CD4-positive, alpha-beta T cell treated with Interleukin-6 for 4 hours (primary cell): ENCODE measurements at regions not wholly inside any gene's neighbourhood (a gene's known extent, or its start where the extent isn't known, plus 50 kb on each side); places are given as distances from the start of the nearest gene placed in this dataset.

Experiments
- DNase-seq: peaks from one replicate; pipeline ENCODE4 v3.0.0-alpha.2; 2020; ENCODE audit warnings: mixed read lengths

DNA sequence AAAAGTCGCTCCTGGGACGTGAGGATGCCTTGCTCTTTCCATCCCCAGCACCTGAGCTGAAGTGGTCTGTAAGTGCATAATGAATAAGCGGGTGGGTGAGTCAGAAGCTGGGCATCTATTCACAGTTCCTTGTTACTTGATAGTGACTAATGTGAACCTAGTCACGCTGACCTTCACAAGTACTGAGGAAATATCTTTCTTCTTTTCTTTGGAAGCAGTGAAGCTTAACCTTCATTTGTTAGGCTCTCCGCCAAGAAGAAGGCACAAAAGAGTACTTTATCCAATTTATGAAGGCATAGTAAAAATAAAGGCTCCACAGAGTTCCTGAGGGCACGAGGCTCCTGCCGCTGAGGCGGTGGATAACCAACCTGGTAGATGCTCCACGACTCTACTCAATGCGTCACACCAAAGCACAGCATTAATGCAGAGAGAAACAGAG lies 475.7 kb upstream of the SLIT2 start:
- no peak for DNase-seq

DNA sequence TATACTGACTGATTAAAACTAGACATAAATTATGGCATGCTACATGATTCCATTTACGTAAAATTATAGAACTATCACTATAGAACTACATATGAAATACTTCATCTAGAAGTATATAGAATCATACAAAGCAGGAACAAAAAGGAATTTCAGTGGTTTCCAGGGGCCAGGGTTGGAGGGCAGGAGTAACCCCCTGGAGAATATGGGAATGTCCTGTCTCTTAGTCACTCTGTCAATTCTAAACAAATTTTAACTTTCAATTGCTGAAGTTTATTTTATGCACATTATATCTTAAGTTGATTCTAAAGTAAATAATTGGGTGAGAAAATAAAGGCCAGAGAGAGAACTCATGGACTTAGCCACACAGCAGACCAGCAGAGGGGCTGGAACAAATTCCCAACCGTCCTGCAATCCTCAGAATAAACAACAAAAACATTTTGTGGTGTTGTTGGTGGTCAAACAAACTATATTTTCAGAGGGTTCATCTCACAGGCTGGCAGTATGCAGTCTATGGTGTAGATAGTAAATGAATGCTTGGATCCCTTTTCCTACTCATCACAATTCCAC lies 476.9 kb upstream of the SLIT2 start:
- no peak for DNase-seq

DNA sequence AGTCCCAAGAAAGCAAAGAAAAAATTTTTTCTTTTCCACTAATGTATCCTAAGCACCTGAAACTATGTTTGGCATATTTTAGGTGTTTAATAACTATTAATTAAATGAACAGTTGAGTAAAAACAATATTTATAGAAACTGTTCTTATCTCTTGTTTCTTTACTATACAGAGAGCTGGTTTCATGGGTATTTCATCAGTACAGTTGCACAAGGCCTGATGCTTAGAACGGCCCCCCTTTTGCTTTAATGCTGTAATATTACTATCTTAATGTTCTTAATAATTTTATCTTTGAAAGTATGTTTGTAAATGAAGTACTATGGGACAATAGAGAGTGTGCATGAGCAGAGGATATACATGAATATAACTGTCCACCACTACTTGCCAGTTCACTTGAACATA lies 479.1 kb upstream of the SLIT2 start:
- no peak for DNase-seq

DNA sequence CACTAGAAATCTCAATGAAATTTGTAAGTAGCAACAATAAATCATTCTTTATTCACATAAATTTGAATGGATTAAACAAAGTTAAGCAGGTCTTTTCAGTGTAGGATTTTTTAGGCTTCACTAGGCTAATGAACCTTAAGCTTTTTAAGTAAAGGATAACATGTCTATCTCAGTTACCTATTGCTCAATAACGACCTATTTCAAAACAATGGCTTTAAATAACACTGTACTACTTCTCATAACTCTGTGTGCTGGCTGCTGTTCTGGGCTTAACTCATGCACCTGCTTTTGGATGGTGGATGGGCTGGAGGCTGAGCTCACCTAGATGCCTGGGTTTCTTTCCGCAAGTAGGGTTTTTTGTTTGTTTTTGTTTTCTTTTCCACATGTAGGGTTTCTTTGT lies 495.0 kb upstream of the SLIT2 start:
- no peak for DNase-seq

DNA sequence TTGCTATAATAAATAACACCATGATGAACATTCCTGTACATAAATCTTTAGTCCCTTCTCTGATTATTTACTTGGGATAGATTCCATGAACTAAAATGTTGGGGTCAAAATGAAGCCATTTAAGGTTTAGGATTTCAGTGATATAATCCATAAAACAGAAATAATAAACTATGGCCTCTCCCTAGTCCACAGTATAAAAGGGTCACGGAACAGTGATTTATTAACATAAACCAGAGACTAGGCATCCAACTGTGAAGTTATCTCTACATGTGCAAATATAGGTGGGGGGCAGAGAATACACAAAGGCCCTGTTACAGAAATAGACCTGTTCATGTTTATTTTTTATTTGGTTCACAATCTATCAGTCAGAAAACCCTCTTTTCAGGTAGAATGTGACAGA lies 499.1 kb upstream of the SLIT2 start:
- no peak for DNase-seq

DNA sequence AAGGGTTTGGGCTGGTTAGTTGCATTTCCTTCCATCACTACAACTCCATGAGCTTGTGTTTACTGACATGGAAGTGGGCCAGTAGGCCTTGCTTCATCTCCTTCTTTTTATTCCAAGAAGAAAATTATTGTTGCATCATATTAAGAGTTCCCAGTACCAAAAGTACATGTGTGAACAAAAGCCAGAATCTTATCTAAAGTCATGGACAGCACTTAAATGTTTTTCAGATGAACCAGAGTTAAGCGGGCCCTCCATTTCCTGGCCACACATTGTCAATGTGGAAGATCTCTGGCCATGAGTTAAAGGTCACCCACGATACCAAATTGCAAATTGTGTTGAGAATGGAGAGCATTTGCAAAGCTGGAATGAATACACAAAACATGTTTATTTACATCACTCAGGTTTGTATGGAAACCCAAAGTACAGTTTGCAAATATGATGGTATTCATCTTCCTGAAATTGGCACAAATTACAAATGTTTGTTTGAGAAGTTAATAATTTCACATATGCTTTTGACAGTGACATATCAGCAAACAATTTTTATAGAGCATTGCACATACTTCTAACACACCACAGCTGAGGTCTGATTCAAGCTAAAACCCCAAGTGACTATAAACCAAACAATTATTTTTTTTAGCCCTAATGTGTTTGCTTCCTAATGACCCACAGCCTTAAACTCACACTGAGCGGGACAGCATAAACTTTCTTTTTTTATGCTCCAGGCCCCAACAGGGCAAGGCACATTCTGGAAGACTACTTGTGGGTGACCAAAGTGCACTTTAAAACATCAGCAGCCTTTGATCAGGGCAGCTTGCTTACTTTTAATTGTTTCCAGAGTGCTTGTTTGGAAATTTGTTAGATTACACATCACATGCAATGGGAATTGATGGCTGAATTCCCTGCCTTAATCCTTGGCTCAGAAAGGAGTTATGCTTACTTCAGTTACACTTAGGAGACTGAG lies 502.9 kb upstream of the SLIT2 start:
- no peak for DNase-seq

DNA sequence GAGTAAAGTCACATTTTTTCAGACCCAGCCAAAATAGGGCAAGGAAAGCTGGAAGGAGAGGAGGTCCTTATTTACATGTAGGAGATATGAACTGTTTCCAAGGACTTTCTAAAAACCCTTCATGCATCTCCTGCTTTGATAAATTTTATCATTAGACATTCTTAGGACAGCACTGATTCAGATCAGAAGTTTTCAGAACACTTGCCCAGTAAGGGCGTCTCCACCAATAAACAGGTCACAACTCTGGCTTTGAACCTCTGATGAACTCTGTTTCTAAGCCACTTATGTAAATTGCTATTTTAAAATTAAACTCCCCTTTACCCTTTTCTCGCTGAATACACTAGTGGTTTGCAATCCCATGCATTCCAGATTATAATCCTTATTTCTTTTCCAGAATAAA lies 505.3 kb upstream of the SLIT2 start:
- DNase-seq, result no peak

DNA sequence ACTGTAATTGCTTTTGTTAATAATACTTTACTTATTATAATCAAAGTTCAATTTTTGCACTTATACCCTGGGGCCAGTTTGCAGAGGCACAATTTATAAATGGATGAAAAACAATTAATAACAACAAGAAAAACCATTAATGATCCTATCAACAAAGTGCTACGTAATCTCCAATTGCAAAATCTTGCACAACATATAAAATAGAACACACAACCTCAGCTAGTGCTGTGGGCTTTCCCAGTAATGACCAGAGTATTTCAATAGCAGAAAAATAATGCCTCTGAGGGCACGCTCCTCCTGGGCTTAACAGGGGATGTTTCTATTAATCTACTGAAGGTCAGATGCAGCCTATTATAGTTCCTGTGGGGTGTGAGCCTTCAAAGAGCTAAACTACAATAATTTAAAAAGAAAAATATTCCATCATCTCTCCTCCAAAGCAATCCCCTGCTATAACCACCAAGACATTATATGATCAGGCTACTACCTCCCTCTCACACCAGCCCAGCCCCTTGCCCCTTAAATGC lies 508.5 kb upstream of the SLIT2 start:
- no peak for DNase-seq

DNA sequence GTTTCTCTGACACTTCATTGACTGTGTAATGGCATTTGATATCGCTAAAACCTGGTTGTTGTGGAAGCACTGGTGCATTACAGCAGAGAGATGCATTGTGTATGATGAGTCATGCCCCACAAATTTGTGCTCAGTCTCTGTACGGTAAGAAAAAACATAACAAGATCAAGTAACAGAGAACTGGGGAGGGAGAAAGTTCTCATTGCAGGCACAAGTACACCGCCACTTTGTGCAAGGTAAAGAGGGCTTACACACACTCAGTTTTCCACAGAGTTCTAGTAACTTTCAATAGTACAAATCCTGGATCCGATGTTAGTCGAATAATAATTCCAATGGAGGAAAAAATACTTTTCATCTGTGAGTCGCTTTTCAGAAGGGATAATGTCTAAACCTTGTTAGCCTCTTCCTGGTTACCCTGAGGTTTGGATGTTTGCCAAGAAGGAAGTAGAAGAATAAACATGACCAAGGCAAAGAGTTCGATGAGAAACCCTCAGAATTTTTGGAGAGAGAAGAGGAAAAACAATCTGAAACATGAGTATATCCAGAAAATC lies 512.5 kb upstream of the SLIT2 start:
- DNase-seq, result no peak

DNA sequence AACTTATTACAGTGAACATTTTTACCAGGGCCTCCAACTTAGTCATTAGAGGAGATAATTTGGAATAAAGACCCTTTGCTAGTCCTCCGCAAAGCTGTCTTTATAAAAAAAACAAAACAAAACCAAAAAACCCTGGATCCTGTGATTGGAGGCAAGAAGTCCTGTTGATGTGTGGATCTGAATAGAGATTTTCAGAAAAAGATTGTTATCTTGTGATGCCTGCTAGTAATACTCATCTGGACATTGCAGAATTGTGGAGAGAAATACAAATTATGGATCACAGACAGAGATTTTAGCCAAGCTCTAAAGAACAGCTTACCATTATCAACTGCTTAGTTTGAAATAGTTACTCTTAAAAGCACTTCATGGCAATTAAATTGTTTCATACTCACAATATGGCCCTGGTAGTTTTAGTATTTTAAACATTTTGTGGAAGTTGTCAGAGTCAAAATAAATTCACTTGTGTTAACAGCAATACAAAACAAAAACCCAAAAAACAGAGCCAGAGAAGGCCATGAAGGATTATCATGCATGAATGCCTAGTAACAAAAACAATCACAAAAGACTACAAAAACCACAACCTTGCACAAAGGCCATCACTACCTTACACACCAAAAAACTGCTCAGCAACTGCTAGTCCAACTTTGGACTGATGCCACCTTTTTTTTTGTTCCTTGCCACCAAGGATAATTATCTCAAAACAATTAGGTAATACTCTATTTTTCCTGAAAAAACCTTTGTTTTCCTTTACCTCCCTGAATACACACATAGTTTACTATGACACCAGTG lies 514.5 kb upstream of the SLIT2 start:
- no peak for DNase-seq

DNA sequence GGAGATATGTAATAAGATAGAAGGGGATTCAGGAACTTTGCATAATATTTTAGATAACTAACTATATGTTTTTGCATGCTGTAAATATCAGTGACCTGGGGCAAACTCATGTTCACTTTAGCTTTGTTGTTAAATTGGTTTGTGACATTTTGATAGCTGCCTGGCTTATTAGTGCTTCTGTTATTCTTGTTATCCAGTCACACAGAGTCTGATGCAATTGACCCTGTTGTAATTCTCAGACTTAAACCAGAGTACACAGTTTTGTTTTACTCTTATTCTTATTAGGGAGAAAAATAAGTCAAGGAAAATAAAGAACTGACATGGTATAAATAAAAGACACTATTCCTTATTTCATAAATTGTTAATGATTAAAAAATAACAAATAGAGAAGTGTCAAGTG lies 516.7 kb upstream of the SLIT2 start:
- no peak for DNase-seq

DNA sequence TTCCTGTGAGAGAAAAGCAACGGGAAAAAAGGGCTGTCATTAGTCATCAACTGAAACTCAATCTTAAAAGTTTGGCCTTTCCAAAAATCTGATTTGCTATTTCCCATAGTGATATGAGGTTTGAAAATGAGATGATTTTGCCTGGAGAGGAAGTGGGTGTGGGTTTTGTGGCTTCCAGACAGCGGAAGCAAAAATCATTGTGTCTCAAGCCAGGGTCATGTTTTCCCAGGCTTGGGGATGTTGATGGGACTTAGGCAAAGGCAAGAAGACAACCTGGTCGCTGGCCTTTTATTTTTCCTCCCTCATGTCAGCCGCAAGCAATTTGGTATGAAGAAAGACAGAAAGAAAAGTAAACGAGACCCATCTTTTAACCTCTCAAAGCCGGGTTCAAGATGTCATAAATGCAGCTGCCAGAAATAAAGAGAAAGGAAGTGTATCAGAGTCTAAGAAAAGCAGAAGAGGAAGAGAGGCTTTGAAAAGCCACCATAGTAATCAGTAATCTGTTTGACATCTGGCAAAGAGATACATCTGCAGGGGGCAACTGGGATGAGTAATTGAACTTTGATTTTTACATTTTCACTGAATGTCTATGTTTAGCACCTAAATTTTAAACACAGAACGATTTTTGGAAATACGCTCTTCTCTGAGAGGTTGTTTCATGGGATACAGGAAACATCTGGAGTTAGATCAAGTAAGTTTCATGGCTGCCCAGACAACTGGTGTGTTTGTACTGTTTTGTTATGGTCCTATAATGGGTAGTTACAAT lies 521.6 kb upstream of the SLIT2 start:
- no peak for DNase-seq

DNA sequence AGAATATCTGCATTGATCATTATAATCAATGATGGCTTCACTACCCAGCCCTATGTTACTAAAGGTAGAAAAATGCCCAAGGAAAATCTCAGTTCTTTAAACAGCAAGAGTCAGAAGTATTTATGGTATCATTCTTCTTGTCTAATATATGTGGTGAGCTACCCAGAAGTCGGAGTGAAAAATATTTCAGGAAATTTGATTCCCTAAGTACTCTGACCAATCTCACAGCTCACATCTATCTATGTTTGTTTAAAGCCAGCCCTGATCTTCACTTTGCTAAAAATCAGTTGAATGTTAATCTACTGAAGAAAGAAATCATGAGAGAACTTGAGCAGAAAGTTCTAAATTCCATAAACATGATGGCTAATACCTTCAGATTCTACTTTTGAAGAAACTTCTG lies 522.9 kb upstream of the SLIT2 start:
- DNase-seq, result no peak

DNA sequence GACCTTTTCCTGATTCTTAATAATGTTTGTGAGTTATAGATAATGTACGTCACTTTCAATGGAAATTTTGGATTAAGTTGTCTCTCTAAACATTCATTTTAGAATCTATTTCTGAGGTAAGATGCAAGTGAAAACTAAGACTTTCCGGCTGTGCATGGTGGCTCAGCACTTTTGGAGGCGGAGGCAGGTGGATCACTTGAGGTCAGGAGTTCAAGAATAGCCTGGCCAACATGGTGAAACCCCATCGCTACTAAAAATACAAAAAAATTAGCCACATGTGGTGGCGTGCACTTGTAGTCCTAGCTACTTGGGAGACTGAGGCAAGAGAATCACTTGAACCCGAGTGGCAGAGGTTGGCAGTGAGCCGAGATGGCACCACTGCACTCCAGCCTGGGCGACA lies 524.6 kb upstream of the SLIT2 start:
- DNase-seq, result no peak

DNA sequence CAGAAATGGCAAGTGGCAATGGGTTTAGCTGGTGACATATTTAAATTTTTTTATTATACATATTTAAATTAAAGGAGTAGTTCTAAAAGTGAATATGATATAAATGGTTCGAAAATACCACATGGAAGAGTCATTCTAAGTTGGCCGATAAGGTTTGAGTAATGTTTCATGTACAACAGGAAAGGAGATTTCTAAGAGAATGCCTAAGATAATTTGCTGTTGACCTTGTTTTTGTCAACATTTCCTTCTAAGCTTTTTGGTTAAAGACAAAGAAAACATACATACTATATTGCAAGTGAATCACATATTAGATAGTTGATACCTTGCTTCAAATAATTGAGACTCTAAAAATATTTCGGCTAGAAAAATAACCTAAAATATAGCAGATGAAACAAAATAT lies 526.6 kb upstream of the SLIT2 start:
- no peak for DNase-seq

DNA sequence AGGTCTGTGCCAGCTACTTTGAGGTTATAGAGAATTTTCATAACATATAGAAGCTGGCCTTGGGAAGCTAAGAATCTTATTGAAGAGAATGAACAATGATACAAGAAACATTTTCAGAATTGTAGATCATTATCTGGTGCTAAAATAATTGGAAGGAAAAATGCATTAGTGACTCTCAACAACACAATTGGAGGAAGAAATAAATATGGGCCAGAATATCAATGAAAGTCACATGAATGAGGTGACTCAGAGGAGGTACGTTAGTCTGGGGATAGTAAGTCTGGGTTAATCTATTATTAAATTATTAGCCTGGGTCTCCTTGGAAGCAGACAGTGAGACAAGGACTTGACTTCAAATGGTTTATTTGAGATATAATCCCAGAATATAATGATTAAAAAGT lies 529.3 kb upstream of the SLIT2 start:
- no peak for DNase-seq

DNA sequence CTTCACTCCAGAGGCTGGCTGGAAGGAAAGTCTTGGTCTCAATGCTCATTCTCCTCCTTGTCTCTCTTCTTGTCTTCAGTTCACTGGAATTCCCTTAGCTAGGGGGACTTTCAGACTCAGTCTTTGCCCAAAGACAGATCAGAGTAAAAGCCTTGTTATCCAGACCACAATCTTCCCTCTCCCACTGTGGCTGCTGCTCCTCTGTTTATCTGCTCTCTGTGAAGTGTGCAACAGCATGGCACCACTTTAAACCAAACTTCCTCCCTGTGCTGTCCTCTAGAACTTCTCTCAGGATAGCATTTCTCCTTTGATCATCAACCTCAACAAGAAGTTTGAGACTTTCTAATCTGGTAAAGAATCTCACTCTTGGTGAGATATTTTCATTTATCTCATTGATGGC lies 530.1 kb upstream of the SLIT2 start:
- DNase-seq, result no peak

DNA sequence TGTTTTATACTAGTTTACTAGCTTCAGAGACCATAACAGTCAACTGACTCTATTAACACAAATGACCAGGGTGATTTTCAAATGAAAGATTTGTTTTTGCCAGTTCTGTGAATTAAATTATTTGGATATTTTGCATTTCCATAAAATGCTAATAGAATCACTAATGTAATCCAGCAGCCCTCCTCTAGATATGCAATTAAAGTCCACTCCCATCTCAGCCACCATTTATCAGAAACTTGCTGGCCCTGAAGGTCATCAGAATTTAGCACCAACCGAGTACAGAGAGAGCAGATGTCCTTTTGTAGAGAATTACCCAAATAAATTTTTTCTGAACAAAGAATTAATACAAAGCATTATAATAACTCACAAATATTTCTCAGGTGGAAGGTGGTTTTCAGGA lies 531.1 kb upstream of the SLIT2 start:
- no peak for DNase-seq

DNA sequence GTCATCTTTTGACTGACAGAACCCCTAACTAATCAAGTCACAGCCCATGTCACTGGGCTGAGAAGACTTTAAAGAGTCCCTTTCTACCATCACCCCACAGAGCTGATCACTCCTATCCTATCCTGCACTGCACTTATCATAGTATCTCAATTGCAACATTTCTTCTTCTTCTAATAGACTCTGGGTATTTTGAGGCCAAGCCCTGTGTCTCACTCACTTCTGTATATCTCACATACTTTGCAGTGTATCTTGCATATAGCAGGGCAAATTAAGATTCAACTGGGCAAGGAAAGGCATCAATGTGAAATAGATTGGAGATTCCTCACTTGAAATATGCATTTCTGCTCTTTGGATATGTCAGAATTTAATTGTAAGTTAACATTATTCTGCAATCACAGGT lies 531.5 kb upstream of the SLIT2 start:
- DNase-seq, result no peak

DNA sequence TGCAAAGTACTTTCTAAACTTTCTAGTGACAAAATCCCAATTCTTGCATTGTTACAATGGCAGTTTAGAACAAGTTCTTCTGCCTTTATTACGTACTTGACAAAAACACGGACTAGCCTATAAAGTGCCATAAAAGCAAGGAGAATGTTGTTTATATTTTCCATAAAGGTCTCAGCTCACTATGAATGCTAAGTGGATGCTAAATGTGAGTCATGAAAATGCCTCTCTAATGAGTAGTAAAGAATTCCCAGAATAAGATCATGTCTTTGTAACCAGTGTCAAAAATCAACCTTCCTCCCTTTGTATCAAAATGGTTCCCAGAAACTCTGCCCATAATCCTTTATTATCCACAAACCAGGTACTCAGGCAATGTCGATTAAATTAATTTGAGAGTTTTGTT lies 539.8 kb upstream of the SLIT2 start:
- DNase-seq, result no peak

DNA sequence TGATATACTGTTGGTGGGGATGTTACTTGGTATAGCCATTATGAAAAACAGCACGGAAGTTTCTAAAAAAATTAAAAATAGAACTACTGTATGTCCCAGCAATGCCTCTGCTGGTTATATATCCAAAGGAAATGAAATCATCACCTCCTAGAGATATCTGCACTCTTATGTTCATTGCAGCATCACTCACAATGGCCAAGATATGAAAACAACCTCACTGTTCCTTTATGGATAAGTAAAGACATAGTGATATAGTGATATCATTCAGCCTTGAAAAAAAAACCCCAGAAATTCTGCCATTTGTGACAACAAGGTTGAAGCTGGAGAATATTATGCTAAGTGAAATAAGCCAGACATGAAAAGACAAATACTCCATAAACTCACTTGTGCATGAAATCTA lies 543.8 kb upstream of the SLIT2 start:
- no peak for DNase-seq

DNA sequence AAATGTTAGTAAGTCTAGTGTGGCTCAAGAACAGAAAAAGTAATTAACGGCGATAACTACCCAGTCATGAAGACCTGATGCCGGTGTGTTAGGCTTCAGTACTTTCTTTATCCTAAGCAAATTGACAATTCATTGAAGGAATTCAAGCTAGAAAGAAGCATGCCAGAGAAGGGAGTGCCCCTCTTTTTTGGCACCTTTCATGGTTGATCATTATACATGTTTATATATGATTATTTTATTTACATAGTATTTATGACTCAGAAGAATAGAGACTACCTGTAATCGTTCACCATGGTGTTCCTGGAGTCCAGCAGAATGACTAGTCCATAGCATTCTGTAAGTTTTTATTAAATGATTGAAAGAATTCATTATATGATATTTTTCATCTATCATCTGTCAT lies 548.3 kb upstream of the SLIT2 start:
- no peak for DNase-seq

DNA sequence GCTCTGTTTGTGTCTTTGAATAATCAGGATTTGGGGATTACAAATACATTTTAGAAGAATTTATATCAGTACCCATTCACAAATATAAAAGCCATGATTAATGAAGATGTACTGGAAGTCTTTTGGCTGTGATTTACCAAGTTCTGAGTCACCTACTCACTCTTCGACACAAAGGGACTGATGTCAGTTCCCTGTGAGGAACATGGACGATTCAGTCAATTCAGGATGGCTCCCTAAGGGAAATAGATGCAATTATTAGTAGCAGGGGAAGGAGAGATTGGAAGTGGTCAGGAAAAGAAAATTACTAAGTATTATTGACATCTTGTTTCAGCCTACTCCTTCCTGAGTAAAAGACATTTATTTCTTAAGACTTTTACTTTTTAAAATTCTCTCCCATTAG lies 550.7 kb upstream of the SLIT2 start:
- no peak for DNase-seq
